Caco-2 (cell line): ENCODE measurements at regions not wholly inside any gene's neighbourhood (a gene's known extent, or its start where the extent isn't known, plus 50 kb on each side); places are given as distances from the start of the nearest gene placed in this dataset.

Experiments
- BruUV-seq: library from RNA; stranded (reverse); fragments of 400-500 nt; replicated peaks from 2 replicates; lab custom pipeline; 2021; lab: Mats Ljungman, UMichigan
- CTCF ChIA-PET: fragments of 300-600 bp; sonication (Branson Sonifier 250); formaldehyde crosslinking; loops from one replicate; lab custom pipeline; 2022; ENCODE audit warnings: antibody characterized with exemption; lab: Charles Lee
- POLR2A ChIA-PET: fragments of 300-600 bp; sonication (Branson Sonifier 250); formaldehyde crosslinking; loops from one replicate; lab custom pipeline; 2022; ENCODE audit warnings: antibody characterized with exemption; lab: Charles Lee
- DNase-seq, 2 experiments: peaks; one replicate each; pipeline versions ENCODE4 v3.0.0 to v3.0.0-alpha.2; 2020 to 2022
- H3K27me3 ChIP-seq: replicated peaks from 2 replicates; pipeline ENCODE4 v1.6.0; 2011; ENCODE audit warnings: low read length; ENCODE audit not compliant: control insufficient read depth, insufficient read depth
- H3K36me3 ChIP-seq: 2 replicates; pipeline ENCODE4 v1.5.1; 2011; ENCODE audit warnings: low read length; ENCODE audit not compliant: control insufficient read depth, insufficient read depth
- H3K4me1 ChIP-seq: fragments of 250-450 bp; sonication (Bioruptor Pico); 2 replicates; pipeline ENCODE4 v1.5.1; 2020; ENCODE audit warnings: mild to moderate bottlenecking
- H3K4me3 ChIP-seq: 2 replicates; pipeline ENCODE4 v1.5.1; 2011; ENCODE audit warnings: low read depth, mild to moderate bottlenecking, control low read depth, low read length
- H3K9me3 ChIP-seq: fragments of 250-450 bp; sonication (Bioruptor Pico); 2 replicates; pipeline ENCODE4 v1.5.1; 2020; ENCODE audit warnings: mild to moderate bottlenecking, moderate library complexity
- H3K27ac Mint-ChIP-seq: one replicate; pipeline ENCODE4 v1.8.0; 2022; ENCODE audit warnings: mixed read lengths; ENCODE audit not compliant: unreplicated experiment
- H3K27me3 Mint-ChIP-seq: one replicate; pipeline ENCODE4 v1.8.0; 2022; ENCODE audit warnings: mixed read lengths; ENCODE audit not compliant: insufficient read depth, unreplicated experiment
- H3K36me3 Mint-ChIP-seq: one replicate; pipeline ENCODE4 v1.8.0; 2022; ENCODE audit warnings: mild to moderate bottlenecking, mixed read lengths; ENCODE audit not compliant: insufficient read depth, unreplicated experiment
- H3K4me1 Mint-ChIP-seq: one replicate; pipeline ENCODE4 v1.8.0; 2022; ENCODE audit warnings: low read depth, mixed read lengths; ENCODE audit not compliant: unreplicated experiment
- H3K4me3 Mint-ChIP-seq: one replicate; pipeline ENCODE4 v1.8.0; 2022; ENCODE audit warnings: mild to moderate bottlenecking, moderate library complexity, mixed read lengths; ENCODE audit not compliant: unreplicated experiment
- H3K9me3 Mint-ChIP-seq: one replicate; pipeline ENCODE4 v1.8.0; 2022; ENCODE audit warnings: mixed read lengths; ENCODE audit not compliant: unreplicated experiment
- intact Hi-C: fragments of 100-400 bp; cut with micrococcal nuclease; formaldehyde crosslinking; loops from one replicate; pipeline ENCODE4 v1.10.0; 2022; ENCODE audit not compliant: unreplicated experiment
- TF ChIP-seq, protein P1 (sequence below), 2 experiments: fragments of 200-600 bp in 1 of 2; IDR thresholded peaks; 1 replicate in 1 of 2; 2 replicates in 1 of 2; pipeline versions ENCODE4 v1.5.1 to v1.8.0; 2011 to 2022; ENCODE audit warnings: antibody characterized with exemption in 1 of 2, control low read depth in 1 of 2, inconsistent platforms in 1 of 2, low read depth in 1 of 2, low read length in 1 of 2, mild to moderate bottlenecking in 1 of 2, moderate library complexity in 1 of 2; ENCODE audit not compliant: insufficient read depth in 1 of 2, severe bottlenecking in 1 of 2, unreplicated experiment in 1 of 2

DNA sequence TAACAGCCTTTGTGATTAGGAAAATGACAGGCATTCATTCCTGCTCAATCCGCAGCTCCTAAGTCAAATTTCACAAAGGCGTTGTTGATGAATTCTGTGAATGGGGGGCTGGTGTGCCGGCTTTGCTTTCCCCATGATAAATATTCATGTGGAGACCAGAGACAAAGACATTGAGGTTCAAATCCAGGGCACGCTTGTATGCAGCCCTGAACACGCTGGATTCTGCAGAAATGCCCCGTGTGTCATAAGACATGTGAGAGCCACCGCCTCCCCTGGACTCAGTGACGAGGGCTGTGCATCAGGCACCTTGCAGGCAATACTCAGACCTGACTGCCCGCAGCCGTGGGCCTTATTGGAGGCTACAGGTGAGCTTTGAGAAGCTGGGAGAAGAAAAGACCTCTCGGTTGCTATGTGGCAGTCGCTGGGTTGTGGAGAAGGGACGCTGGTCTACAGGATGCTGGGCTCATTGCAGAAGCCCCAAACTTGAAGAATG, 906.2 kb downstream of the BRD1 start:
- Mint-ChIP-seq H3K4me1 (no peaks in the 10 kb centered on the region), H3K27me3 (peaks cover 2% of the 10 kb centered on the region), H3K4me3 (no peak overlapping the region), H3K36me3 (no peaks in the 10 kb centered on the region), H3K9me3 (no peaks in the 10 kb centered on the region), H3K27ac (no peak overlapping the region)
- CTCF ChIA-PET: no interaction called here
- Histone ChIP-seq H3K9me3 (no peaks in the 10 kb centered on the region), H3K4me3 (no peak overlapping the region), H3K4me1 (no peaks in the 10 kb centered on the region), H3K27me3 (no peaks in the 10 kb centered on the region), H3K36me3 (no peaks in the 10 kb centered on the region)
- POLR2A ChIA-PET: no interaction called here
- BruUV-seq: no TSS peak
- no peak for DNase-seq
- TF ChIP-seq, protein P1, sequence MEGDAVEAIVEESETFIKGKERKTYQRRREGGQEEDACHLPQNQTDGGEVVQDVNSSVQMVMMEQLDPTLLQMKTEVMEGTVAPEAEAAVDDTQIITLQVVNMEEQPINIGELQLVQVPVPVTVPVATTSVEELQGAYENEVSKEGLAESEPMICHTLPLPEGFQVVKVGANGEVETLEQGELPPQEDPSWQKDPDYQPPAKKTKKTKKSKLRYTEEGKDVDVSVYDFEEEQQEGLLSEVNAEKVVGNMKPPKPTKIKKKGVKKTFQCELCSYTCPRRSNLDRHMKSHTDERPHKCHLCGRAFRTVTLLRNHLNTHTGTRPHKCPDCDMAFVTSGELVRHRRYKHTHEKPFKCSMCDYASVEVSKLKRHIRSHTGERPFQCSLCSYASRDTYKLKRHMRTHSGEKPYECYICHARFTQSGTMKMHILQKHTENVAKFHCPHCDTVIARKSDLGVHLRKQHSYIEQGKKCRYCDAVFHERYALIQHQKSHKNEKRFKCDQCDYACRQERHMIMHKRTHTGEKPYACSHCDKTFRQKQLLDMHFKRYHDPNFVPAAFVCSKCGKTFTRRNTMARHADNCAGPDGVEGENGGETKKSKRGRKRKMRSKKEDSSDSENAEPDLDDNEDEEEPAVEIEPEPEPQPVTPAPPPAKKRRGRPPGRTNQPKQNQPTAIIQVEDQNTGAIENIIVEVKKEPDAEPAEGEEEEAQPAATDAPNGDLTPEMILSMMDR (IDR thresholded peaks at IDR 0.05; ENCODE audit: insufficient read depth in 1 of 2, low read depth in 1 of 2, low read length in 1 of 2, severe bottlenecking in 1 of 2, unreplicated experiment in 1 of 2): no peak
- intact Hi-C loops: no loop called here

DNA sequence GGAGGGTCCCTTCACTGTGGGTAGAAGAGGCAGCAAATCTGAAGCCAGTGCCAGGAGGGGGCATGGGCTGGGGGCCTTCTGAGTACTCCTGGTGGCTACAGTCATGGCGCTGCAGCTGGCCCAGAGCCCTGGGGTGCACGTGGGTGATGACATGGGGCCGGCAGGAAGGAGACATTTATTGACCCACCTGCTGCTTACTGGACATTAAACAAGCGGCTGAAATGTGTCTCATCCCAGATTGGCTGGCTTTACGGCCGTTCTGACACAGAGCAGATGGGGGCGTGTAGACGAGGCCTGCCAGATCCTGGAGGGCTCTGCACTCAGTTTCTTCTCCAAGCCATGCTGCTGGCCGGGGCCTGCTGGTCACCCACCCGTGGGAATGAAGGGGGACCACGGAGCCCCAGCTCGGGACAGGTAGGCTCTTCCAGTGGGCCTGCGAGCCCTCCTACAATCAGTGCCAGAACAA, 906.9 kb downstream of the BRD1 start:
- Histone ChIP-seq H3K36me3 (no peaks in the 10 kb centered on the region), H3K9me3 (no peaks in the 10 kb centered on the region), H3K27me3 (no peaks in the 10 kb centered on the region), H3K4me1 (no peaks in the 10 kb centered on the region), H3K4me3 (no peak overlapping the region)
- H3K9me3 Mint-ChIP-seq: no peaks in the 10 kb centered on the region
- DNase-seq: no peak
- CTCF ChIA-PET: no interaction called here
- H3K4me3 Mint-ChIP-seq: no peak overlapping the region
- no peak overlapping the region for H3K27ac Mint-ChIP-seq
- POLR2A ChIA-PET: no interaction called here
- H3K36me3 Mint-ChIP-seq: no peaks in the 10 kb centered on the region
- no peaks in the 10 kb centered on the region for H3K4me1 Mint-ChIP-seq
- BruUV-seq: no TSS peak
- peaks cover 2% of the 10 kb centered on the region for H3K27me3 Mint-ChIP-seq
- TF ChIP-seq, protein P1 (IDR thresholded peaks at IDR 0.05; ENCODE audit: insufficient read depth in 1 of 2, low read depth in 1 of 2, low read length in 1 of 2, severe bottlenecking in 1 of 2, unreplicated experiment in 1 of 2): no peak
- intact Hi-C loops: no loop called here

DNA sequence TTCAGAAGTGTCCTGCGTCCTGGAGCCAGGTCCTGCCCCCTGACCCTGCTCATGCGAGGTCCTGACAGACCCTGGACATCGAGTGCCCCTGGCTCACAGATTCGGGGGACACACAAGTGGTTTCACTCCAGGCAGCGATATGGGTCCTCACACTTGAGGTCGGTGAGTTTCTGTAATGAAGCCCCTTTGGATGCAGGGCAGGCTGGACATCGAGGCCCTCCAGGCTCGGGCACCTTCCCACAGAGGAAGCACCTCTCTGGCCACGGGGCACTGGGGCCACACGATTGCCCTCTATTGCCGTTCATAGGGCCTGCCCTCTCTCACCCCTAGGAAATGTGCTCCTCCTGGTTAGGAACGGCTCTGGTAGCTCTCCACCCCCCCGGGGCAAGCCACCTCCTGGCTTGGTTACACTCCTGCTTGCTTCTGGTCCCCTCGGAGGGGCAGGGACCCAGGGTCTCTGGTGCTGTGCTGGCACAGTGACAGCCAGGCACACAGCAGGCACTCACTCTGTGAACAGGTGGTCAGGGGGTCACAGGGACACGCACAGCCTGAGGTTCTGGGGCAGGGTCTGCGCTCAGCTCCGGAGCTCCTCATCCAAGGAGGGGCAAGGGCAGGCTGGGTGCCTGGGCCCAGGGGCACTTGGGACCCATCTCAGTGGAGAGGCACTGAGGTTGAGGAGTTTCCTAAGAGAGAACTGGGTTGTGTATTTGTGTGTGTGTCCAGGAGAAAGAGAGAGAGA, 907.7 kb downstream of the BRD1 start:
- H3K4me1 Mint-ChIP-seq: no peaks in the 10 kb centered on the region
- H3K4me1 ChIP-seq: no peaks in the 10 kb centered on the region
- no peaks in the 10 kb centered on the region for H3K36me3 Mint-ChIP-seq

More for the DNA sequence above, 907.7 kb downstream of the BRD1 start:
- intact Hi-C loops: no loop called here
- Mint-ChIP-seq H3K27ac (no peak overlapping the region), H3K9me3 (no peaks in the 10 kb centered on the region), H3K4me3 (no peak overlapping the region), H3K27me3 (peaks cover under 1% of the 10 kb centered on the region)
- Histone ChIP-seq H3K27me3 (no peaks in the 10 kb centered on the region), H3K36me3 (no peaks in the 10 kb centered on the region), H3K4me3 (no peak overlapping the region), H3K9me3 (no peaks in the 10 kb centered on the region)
- TF ChIP-seq, protein P1 (IDR thresholded peaks at IDR 0.05; ENCODE audit: insufficient read depth in 1 of 2, low read depth in 1 of 2, low read length in 1 of 2, severe bottlenecking in 1 of 2, unreplicated experiment in 1 of 2): no peak
- ChIA-PET POLR2A (no interaction called here), CTCF (no interaction called here)
- no TSS peak for BruUV-seq
- no peak for DNase-seq
